ENCODE measurements at regions not wholly inside any gene's neighbourhood (a gene's known extent, or its start where the extent isn't known, plus 50 kb on each side); places are given as distances from the start of the nearest gene placed in this dataset.
"Not testable (repeated sequence)": the region's sequence is repeated elsewhere in the genome, so short reads cannot be mapped to it uniquely, and the experiment has no call there.

GRCh38 chr12:4833053-4833452 lies 76.7 kb upstream of the KCNA1 start:
- peaks cover 3% of the 10 kb centered on the region; the same call in 1 of the 2 replicates for H3K27me3 ChIP-seq (replicated peaks; ENCODE audit: insufficient read depth)
- H3K27ac ChIP-seq: no peak overlapping the region
- no peak for TF ChIP-seq EZH2 (IDR thresholded peaks at IDR 0.05; ENCODE audit: insufficient read depth, poor library complexity, severe bottlenecking)
- no peak for TF ChIP-seq EZH2phosphoT487 (IDR thresholded peaks at IDR 0.05; ENCODE audit: insufficient read depth, low read depth)

GRCh38 chr12:4833524-4833923 lies 76.2 kb upstream of the KCNA1 start:
- no peaks in the 10 kb centered on the region for H3K4me1 ChIP-seq (ENCODE audit: insufficient read depth)
- DNase-seq: no peak
- in situ Hi-C loops (cut with MboI): no loop called here
- TF ChIP-seq EZH2phosphoT487 (IDR thresholded peaks at IDR 0.05; ENCODE audit: insufficient read depth, low read depth) (no peak), EZH2 (IDR thresholded peaks at IDR 0.05; ENCODE audit: insufficient read depth, poor library complexity, severe bottlenecking) (no peak)
- no peak overlapping the region for H3K4me2 ChIP-seq (ENCODE audit: unreplicated experiment)
- H3K9ac ChIP-seq: no peak overlapping the region
- H3K79me2 ChIP-seq (ENCODE audit: insufficient read depth): no peaks in the 10 kb centered on the region
- no peak overlapping the region for H2AFZ ChIP-seq
- no peaks in the 10 kb centered on the region for H4K20me1 ChIP-seq (ENCODE audit: insufficient read depth)
- no peak overlapping the region for H3K4me3 ChIP-seq
- H3F3A ChIP-seq (ENCODE audit: insufficient read depth): no peaks in the 10 kb centered on the region
- no peaks in the 10 kb centered on the region for H3K36me3 ChIP-seq (ENCODE audit: low read depth)
- H3K9me2 ChIP-seq (ENCODE audit: insufficient read depth): no peaks in the 10 kb centered on the region
- WGBS, 2 experiments (ENCODE audit: low coverage in 1 of 2, low lambda C conversion rate in 2 of 2, missing lambda C conversion rate in 2 of 2): 35 to 40% methylated on average over 3 of the region's 3 CpGs
- H3K27me3 ChIP-seq (replicated peaks; ENCODE audit: insufficient read depth): peaks cover 3% of the 10 kb centered on the region; the same call in 1 of the 2 replicates
- no peak overlapping the region for H3K27ac ChIP-seq
- no peaks in the 10 kb centered on the region for H3K9me3 ChIP-seq (ENCODE audit: low read depth)

More at GRCh38 chr12:4833053-4833452, 76.7 kb upstream of the KCNA1 start:
- H3K4me1 ChIP-seq (ENCODE audit: insufficient read depth): no peaks in the 10 kb centered on the region
- no peak overlapping the region for H3K4me3 ChIP-seq
- in situ Hi-C loops (cut with MboI): no loop called here
- no peak overlapping the region for H3K4me2 ChIP-seq (ENCODE audit: unreplicated experiment)
- H3K9ac ChIP-seq: no peak overlapping the region
- H3K9me2 ChIP-seq (ENCODE audit: insufficient read depth): no peaks in the 10 kb centered on the region
- 61 to 62% methylated on average over 3 of the region's 3 CpGs for WGBS, 2 experiments (ENCODE audit: low coverage in 1 of 2, low lambda C conversion rate in 2 of 2, missing lambda C conversion rate in 2 of 2)
- H3K9me3 ChIP-seq (ENCODE audit: low read depth): no peaks in the 10 kb centered on the region
- H3K36me3 ChIP-seq (ENCODE audit: low read depth): no peaks in the 10 kb centered on the region
- no peak overlapping the region for H2AFZ ChIP-seq
- no peaks in the 10 kb centered on the region for H4K20me1 ChIP-seq (ENCODE audit: insufficient read depth)
- no peaks in the 10 kb centered on the region for H3F3A ChIP-seq (ENCODE audit: insufficient read depth)
- no peaks in the 10 kb centered on the region for H3K79me2 ChIP-seq (ENCODE audit: insufficient read depth)
- DNase-seq: no peak

GRCh38 chr12:4842401-4842800 lies 67.3 kb upstream of the KCNA1 start:
- H4K20me1 ChIP-seq (ENCODE audit: insufficient read depth); H3F3A ChIP-seq (ENCODE audit: insufficient read depth); H3K27me3 ChIP-seq (replicated peaks; ENCODE audit: insufficient read depth); H3K79me2 ChIP-seq (ENCODE audit: insufficient read depth); H2AFZ ChIP-seq; H3K9ac ChIP-seq; H3K4me1 ChIP-seq (ENCODE audit: insufficient read depth); H3K9me3 ChIP-seq (ENCODE audit: low read depth); DNase-seq; H3K9me2 ChIP-seq (ENCODE audit: insufficient read depth); H3K4me2 ChIP-seq (ENCODE audit: unreplicated experiment); H3K27ac ChIP-seq; H3K4me3 ChIP-seq; in situ Hi-C loops (cut with MboI); H3K36me3 ChIP-seq (ENCODE audit: low read depth): not testable (repeated sequence)
- 82 to 91% methylated on average over 3 of the region's 3 CpGs for whole genome bisulfite sequencing, 2 experiments (ENCODE audit: low coverage in 1 of 2, low lambda C conversion rate in 2 of 2, missing lambda C conversion rate in 2 of 2)

GRCh38 chr12:4843907-4844306 lies 65.8 kb upstream of the KCNA1 start:
- no peak overlapping the region for H3K9ac ChIP-seq
- H3F3A ChIP-seq (ENCODE audit: insufficient read depth): no peaks in the 10 kb centered on the region
- no peaks in the 10 kb centered on the region for H3K4me1 ChIP-seq (ENCODE audit: insufficient read depth)
- no peak overlapping the region for H2AFZ ChIP-seq
- DNase-seq: no peak
- TF ChIP-seq EZH2 (IDR thresholded peaks at IDR 0.05; ENCODE audit: insufficient read depth, poor library complexity, severe bottlenecking) (no peak), EZH2phosphoT487 (IDR thresholded peaks at IDR 0.05; ENCODE audit: insufficient read depth, low read depth) (no peak)
- H3K9me3 ChIP-seq (ENCODE audit: low read depth): no peaks in the 10 kb centered on the region
- no peak overlapping the region for H3K27ac ChIP-seq
- H3K9me2 ChIP-seq (ENCODE audit: insufficient read depth): no peaks in the 10 kb centered on the region
- WGBS, 2 experiments (ENCODE audit: low coverage in 1 of 2, low lambda C conversion rate in 2 of 2, missing lambda C conversion rate in 2 of 2): 50% methylated on average over 4 of the region's 4 CpGs
- no peaks in the 10 kb centered on the region for H3K36me3 ChIP-seq (ENCODE audit: low read depth)
- H3K4me2 ChIP-seq (ENCODE audit: unreplicated experiment): no peak overlapping the region
- no peaks in the 10 kb centered on the region for H4K20me1 ChIP-seq (ENCODE audit: insufficient read depth)
- H3K4me3 ChIP-seq: no peak overlapping the region
- 0 out of 2 replicates have a peak, but pooled peaks cover 3% of the 10 kb centered on the region for H3K27me3 ChIP-seq (replicated peaks; ENCODE audit: insufficient read depth)
- in situ Hi-C loops (cut with MboI): no loop called here
- no peaks in the 10 kb centered on the region for H3K79me2 ChIP-seq (ENCODE audit: insufficient read depth)

GRCh38 chr12:4847713-4848112 lies 62.0 kb upstream of the KCNA1 start:
- no peak for DNase-seq
- Histone ChIP-seq H3K9me3 (ENCODE audit: low read depth) (no peaks in the 10 kb centered on the region), H3K36me3 (ENCODE audit: low read depth) (no peaks in the 10 kb centered on the region), H4K20me1 (ENCODE audit: insufficient read depth) (no peaks in the 10 kb centered on the region), H3K4me2 (ENCODE audit: unreplicated experiment) (no peak overlapping the region), H3K9me2 (ENCODE audit: insufficient read depth) (no peaks in the 10 kb centered on the region), H3K4me1 (ENCODE audit: insufficient read depth) (no peaks in the 10 kb centered on the region), H3F3A (ENCODE audit: insufficient read depth) (no peaks in the 10 kb centered on the region), H3K27me3 (replicated peaks; ENCODE audit: insufficient read depth) (0 out of 2 replicates have a peak, but pooled peaks cover 3% of the 10 kb centered on the region), H3K9ac (no peak overlapping the region), H3K4me3 (no peak overlapping the region), H2AFZ (no peak overlapping the region), H3K27ac (no peak overlapping the region), H3K79me2 (ENCODE audit: insufficient read depth) (no peaks in the 10 kb centered on the region)
- TF ChIP-seq EZH2 (IDR thresholded peaks at IDR 0.05; ENCODE audit: insufficient read depth, poor library complexity, severe bottlenecking) (no peak), EZH2phosphoT487 (IDR thresholded peaks at IDR 0.05; ENCODE audit: insufficient read depth, low read depth) (no peak)
- in situ Hi-C loops (cut with MboI): no loop called here

Data from GM23248 (cell line).